HG02885 (cell line): ENCODE measurements at regions not wholly inside any gene's neighbourhood (a gene's known extent, or its start where the extent isn't known, plus 50 kb on each side); places are given as distances from the start of the nearest gene placed in this dataset.
"Not testable (repeated sequence)": the region's sequence is repeated elsewhere in the genome, so short reads cannot be mapped to it uniquely, and the experiment has no call there.

Experiments
- ATAC-seq: cut with Tn5 transposase; IDR thresholded peaks from one replicate; pipeline ENCODE4 v1.9.1; 2021; ENCODE audit warnings: mild to moderate bottlenecking; ENCODE audit not compliant: unreplicated experiment, poor library complexity

GRCh38 chr16:50497592-50497991 is 50.6 kb upstream of the NKD1 start:
- ATAC-seq = no peak

- ATAC-seq = no peak
Observed at GRCh38 chr16:50496990-50497389, 51.2 kb upstream of the NKD1 start.

GRCh38 chr16:50495673-50496072 is 52.5 kb upstream of the NKD1 start:
- no peak for ATAC-seq

GRCh38 chr16:50494501-50495491 is 53.4 kb upstream of the NKD1 start:
- no peak for ATAC-seq

- ATAC-seq = no peak
Observed at GRCh38 chr16:50491516-50491915, 56.7 kb upstream of the NKD1 start.

DNA sequence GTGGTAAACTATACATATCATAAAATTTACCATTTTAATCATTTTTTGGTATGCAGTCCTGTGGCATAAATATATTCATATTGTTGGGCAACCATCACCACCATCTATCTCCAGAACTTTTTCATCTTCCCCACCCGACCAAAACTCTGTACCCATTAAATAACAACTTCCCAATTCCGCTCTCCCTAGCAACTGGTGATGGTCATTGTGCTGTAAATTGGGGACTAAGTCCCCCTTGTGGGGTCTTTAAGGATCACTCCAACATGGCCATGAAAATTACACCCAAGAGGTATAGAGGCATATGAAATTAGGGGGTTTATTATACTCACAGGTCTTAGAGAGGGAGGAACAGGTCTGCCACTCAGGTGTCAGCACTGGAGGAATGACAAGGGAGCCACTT is 57.4 kb upstream of the NKD1 start:
- ATAC-seq = no peak

DNA sequence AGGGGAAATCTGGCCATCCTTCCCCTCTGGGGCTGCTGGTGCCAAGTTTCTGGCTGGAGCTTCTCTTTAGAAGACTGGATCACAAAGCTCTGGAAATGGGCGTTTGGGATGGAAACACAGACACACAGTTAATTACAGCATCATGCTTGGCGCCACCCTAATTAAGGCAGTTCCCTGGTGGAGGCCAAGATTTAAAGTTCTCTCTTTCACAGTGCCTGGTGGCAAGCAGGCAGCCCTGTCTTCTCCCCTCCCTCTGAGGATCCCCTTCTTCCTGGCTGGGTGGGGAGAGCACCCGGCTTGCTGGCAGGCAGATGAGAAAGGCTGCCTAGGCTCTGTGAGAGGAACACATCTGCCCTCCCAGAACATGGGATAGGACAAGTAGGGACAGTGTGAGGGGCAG is 59.0 kb upstream of the NKD1 start:
- no peak for ATAC-seq

DNA sequence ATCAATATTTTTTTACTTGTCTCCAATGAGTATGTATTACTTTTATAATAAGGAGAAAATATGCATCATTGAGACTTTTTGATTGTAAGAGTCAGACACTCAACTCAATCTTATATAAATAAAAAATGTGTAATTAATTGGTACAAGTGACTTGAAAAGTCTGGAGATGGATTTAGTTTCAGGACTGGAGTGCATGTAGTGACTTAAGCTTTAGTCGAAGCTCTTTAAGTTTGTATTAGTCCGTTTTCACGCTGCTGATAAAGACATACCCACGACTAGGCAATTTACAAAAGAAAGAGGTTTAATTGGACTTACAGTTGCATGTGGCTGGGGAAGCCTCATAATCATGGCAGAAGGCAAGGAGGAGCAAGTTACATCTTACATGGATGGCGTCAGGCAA is 60.7 kb upstream of the NKD1 start:
- no peak for ATAC-seq

DNA sequence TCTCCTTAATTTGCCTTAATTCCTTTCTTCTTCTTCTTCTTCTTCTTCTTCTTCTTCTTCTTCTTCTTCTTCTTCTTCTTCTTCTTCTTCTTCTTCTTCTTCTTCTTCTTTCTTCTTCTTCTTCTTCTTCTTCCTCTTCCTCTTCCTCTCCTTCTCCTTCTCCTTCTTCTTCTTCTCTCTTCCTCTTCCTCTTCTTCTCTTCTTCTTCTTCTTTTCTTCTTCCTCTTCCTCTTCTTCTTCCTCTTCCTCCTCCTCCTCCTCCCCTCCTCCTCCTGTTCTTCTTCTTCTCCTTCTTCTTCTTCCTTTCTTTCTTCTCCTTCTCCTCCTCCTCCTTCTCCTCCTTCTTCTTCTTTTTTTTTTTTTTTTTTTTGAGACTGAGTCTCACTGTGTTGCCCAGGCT is 62.0 kb upstream of the NKD1 start:
- ATAC-seq = not testable (repeated sequence)

DNA sequence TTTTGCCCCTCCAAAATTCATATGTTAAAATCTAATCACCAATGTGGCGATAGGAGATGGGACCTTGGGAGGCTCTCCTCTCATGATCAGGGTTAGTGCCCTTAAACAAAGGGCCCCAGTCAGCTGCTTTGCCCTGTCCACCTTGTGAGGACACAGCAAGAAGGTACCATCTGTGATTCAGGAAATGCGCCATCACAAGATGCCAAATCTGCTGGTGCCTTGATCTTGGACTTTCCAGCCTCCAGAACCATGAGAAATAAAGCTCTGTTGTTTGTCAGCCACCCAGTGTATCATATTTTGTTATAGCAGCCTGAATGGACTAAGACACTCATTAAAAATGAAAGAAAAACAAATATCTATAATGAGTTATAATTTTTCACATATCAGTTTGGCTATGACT is 63.0 kb upstream of the NKD1 start:
- ATAC-seq = no peak

DNA sequence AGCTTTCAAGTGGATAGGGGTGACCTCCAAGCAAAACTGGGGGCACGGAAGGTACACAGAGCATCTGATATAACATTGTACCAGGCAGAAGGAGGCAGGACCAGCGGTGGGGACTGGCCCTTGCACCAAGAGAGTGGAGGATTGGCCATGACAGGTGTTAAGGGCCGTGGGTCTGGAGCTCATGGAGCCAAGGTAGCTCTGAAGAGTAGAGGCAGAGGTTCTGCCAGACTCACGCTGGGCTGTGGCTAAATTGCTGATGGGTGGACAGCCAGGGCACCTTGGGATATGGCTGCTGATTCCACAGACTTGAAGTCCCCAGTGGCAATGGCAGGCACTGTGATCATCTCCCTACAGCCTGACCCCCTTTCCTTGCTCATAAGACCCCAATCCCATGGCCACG is 65.9 kb upstream of the NKD1 start:
- no peak for ATAC-seq

- no peak for ATAC-seq
Observed at GRCh38 chr16:50480206-50480605, 68.0 kb upstream of the NKD1 start.

- no peak for ATAC-seq
Observed at GRCh38 chr16:50479771-50480170, 68.4 kb upstream of the NKD1 start.

DNA sequence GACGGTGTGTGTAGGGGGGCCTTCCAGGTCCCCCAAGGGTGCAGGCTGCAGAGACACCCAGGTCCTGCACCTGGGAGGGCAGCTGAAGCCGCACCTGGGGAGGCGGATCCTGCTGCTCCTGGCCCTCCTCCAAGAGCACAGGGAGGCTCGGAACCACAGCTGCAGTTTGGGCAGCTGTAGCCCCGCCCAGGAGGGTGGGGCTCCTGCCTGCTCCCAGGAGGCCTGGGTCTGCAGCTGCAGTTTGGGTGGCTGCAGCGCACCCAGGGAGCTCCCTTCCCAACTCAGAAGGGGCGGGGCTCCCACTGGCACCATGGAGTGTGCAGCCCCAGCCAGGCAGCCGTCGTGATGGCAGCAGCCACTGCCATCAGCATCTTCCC is 69.4 kb upstream of the NKD1 start:
- ATAC-seq = no peak

DNA sequence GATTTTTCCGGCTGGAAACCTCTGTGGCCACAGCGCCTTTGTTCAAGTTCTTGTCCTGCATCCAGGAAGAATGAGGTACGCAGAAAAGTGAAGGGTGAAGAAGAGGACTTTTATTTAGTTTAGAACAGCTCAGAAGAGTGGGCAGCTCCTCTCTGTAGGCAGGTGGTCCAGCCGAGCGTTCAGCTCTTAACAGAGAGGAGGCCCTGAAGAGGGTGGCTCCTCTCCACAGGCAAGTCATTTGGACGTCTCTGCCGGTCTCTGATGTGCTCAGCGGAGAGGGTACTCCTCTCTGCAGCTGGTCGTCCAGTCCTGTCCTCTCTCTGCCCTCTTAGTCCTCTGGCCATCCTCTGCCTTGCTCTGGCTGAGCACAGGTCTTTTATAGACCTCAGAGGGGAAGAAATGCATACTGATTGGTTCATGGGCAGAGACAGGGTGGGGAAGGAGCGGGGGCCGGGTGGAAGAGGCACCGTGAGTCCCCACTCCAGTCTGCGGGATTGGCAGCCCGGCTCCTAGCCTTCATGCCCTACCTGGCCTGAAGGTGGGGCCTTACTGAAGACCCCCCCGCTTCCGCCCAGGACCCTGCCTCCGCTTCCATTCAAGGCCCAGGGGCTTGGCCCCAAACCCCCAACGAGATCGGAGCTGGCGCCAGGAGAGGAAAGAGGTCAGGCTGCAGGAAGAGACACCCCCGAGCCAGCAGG is 70.0 kb upstream of the NKD1 start:
- ATAC-seq = no peak

GRCh38 chr16:50476486-50477255 is 71.5 kb upstream of the NKD1 start:
- ATAC-seq = no peak

DNA sequence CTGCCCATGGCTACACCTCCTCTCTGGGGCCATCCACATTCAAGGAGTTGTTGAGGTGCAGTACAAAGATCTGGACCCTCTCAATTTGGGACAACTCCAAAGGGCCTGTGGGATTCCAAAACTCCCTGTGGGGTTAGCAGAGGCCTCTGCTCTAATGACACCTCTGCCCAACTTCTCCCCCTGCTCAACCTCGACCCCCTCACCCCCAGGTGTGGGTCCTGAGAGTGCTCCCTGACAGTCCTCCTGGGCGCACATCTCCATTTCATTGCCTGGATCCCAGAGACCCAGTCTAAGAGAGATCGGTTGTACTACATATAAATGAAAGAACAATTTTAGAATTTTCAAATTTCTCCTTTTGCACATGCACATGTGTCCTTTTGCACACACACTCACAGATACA is 73.0 kb upstream of the NKD1 start:
- no peak for ATAC-seq

DNA sequence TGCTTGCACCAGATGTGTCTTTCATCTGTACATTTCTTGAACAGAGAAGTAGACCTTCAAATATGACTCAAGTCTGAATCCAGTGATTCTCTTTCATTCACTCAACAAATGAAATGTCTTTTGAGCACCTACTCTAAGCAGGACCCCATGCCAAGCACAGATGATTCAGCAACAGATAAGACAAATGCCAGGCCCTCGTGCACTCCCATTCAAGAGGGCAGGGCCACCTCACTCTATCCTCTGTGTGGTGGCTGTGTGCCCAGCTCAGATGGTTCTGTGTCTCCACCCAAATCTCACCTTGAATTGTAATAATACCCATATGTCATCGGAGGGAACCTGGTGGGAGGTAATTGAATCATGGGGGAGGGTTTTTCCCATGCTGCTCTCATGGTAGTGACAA is 74.1 kb upstream of the NKD1 start:
- ATAC-seq = no peak

GRCh38 chr16:50473356-50473945 is 74.7 kb upstream of the NKD1 start:
- ATAC-seq = peak; percentile 86

GRCh38 chr16:50472472-50472871 is 75.7 kb upstream of the NKD1 start:
- no peak for ATAC-seq

GRCh38 chr16:50470687-50471086 is 77.5 kb upstream of the NKD1 start:
- ATAC-seq = no peak
